ENCODE measurements at regions not wholly inside any gene's neighbourhood (a gene's known extent, or its start where the extent isn't known, plus 50 kb on each side); places are given as distances from the start of the nearest gene placed in this dataset.

DNA sequence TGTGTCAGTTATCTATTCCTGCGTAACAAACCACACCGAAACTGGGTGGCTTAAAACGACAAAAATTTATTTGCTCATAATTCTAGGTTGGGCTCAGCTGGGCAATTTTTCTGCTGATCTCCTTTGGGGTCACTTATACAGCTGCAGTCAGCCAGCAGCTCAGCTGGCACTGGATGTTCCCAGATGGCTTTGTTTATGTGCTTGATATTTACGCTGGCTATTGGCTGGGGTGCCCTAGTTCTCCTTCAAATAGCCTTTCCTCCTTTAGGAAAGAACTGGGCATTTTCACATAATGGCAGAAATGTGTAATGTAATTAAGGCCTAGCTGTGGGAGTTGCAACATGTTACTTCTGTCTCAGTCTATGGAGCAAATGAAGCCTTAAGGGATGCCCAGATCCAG, 142.2 kb downstream of the B3GNT2 start:
- Histone ChIP-seq H3K4me1 (ENCODE audit: insufficient read depth, poor library complexity, severe bottlenecking) (no peaks in the 10 kb centered on the region), H3K27me3 (ENCODE audit: insufficient read depth, poor library complexity, severe bottlenecking) (no peaks in the 10 kb centered on the region), H3K9me3 (ENCODE audit: severe bottlenecking) (no peaks in the 10 kb centered on the region), H3K4me3 (ENCODE audit: severe bottlenecking) (no peak overlapping the region), H3K27ac (ENCODE audit: poor library complexity, severe bottlenecking) (no peak overlapping the region), H3K36me3 (ENCODE audit: low read depth) (no peaks in the 10 kb centered on the region)
- ATAC-seq (ENCODE audit: low read depth), result no peak
- DNase-seq (ENCODE audit: low spot score), result no peak
- TF ChIP-seq, protein P1, sequence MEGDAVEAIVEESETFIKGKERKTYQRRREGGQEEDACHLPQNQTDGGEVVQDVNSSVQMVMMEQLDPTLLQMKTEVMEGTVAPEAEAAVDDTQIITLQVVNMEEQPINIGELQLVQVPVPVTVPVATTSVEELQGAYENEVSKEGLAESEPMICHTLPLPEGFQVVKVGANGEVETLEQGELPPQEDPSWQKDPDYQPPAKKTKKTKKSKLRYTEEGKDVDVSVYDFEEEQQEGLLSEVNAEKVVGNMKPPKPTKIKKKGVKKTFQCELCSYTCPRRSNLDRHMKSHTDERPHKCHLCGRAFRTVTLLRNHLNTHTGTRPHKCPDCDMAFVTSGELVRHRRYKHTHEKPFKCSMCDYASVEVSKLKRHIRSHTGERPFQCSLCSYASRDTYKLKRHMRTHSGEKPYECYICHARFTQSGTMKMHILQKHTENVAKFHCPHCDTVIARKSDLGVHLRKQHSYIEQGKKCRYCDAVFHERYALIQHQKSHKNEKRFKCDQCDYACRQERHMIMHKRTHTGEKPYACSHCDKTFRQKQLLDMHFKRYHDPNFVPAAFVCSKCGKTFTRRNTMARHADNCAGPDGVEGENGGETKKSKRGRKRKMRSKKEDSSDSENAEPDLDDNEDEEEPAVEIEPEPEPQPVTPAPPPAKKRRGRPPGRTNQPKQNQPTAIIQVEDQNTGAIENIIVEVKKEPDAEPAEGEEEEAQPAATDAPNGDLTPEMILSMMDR (IDR thresholded peaks at IDR 0.05; ENCODE audit: poor library complexity, severe bottlenecking), result no peak

DNA sequence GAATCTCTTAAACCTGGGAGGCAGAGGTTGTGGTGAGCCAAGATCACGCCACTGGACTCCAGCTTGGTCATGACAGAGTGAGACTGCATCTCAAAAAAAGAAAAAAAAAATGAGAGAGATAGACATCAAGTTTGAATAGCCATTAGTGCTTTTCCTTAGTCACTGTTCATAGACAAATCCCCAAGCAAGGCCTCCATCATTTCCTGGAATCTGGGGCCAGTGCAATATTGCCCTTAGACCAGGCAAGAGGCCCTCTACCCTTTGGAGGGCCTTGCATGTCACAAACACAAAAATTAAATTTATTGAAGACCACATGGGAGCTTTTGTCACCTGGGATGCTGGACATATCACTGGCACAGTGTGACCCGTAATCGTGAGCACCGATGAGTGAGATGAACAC, 141.5 kb downstream of the B3GNT2 start:
- Histone ChIP-seq H3K4me3 (ENCODE audit: severe bottlenecking) (no peak overlapping the region), H3K27ac (ENCODE audit: poor library complexity, severe bottlenecking) (no peak overlapping the region), H3K27me3 (ENCODE audit: insufficient read depth, poor library complexity, severe bottlenecking) (no peaks in the 10 kb centered on the region), H3K4me1 (ENCODE audit: insufficient read depth, poor library complexity, severe bottlenecking) (no peaks in the 10 kb centered on the region), H3K9me3 (ENCODE audit: severe bottlenecking) (no peaks in the 10 kb centered on the region), H3K36me3 (ENCODE audit: low read depth) (no peaks in the 10 kb centered on the region)
- TF ChIP-seq, protein P1 (IDR thresholded peaks at IDR 0.05; ENCODE audit: poor library complexity, severe bottlenecking), result no peak
- DNase-seq (ENCODE audit: low spot score) (no peak), ATAC-seq (ENCODE audit: low read depth) (no peak)

DNA sequence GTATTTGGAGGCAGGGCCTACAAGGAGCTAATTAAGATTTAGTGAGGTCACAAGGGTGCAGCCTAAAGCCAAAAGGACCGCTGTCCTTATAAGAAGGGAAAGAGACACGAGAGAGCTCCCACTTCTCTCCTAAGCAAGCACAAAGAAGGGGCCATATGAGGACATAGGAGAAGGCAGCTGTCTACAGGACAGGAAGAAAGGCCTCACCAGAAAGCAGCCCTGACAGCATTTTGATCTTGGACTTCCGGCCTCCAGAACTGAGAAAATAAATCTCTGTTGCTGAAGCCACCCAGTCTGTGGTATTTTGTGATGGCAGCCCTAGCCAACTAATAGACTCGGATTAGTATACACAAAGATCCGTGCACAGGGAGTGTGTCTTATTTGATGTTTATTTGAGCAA, 139.7 kb downstream of the B3GNT2 start:
- TF ChIP-seq, protein P1 (IDR thresholded peaks at IDR 0.05; ENCODE audit: poor library complexity, severe bottlenecking), result no peak
- no peaks in the 10 kb centered on the region for H3K27me3 ChIP-seq (ENCODE audit: insufficient read depth, poor library complexity, severe bottlenecking)
- H3K27ac ChIP-seq (ENCODE audit: poor library complexity, severe bottlenecking), result no peak overlapping the region
- no peaks in the 10 kb centered on the region for H3K9me3 ChIP-seq (ENCODE audit: severe bottlenecking)
- no peak for DNase-seq (ENCODE audit: low spot score)
- no peaks in the 10 kb centered on the region for H3K4me1 ChIP-seq (ENCODE audit: insufficient read depth, poor library complexity, severe bottlenecking)
- ATAC-seq (ENCODE audit: low read depth), result no peak
- no peak overlapping the region for H3K4me3 ChIP-seq (ENCODE audit: severe bottlenecking)
- H3K36me3 ChIP-seq (ENCODE audit: low read depth), result no peaks in the 10 kb centered on the region

DNA sequence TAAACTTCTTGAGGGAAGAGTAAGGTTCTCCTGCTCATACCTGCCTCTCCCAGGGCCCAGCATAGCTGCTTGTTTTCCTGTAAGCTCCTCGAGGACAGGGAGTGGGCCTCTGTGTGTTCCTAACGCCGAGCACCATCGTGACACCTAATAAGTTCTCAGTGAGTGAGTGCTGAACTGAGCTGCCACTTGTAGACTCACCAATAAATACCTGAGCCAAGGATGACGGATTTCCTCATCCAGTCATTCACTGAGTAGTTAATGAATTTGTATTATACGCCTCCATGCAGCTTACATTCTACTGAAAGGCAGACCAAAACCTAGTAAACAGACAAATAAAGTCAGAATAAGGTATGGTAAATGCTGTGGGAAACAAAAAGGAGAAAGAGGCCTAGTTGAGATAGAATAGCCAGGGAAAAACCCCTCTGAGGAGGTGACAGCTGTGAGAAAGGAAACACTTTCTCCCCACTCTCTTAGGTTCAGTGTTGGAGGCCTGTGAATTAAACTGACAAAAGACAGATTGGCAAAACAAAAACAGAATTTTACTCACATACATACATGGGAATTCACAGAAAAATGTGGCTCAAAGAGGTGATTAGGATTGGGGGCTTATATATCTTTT, 138.6 kb downstream of the B3GNT2 start:
- Histone ChIP-seq H3K4me1 (ENCODE audit: insufficient read depth, poor library complexity, severe bottlenecking) (no peaks in the 10 kb centered on the region), H3K27ac (ENCODE audit: poor library complexity, severe bottlenecking) (no peak overlapping the region), H3K9me3 (ENCODE audit: severe bottlenecking) (no peaks in the 10 kb centered on the region), H3K27me3 (ENCODE audit: insufficient read depth, poor library complexity, severe bottlenecking) (no peaks in the 10 kb centered on the region), H3K4me3 (ENCODE audit: severe bottlenecking) (no peak overlapping the region), H3K36me3 (ENCODE audit: low read depth) (no peaks in the 10 kb centered on the region)
- TF ChIP-seq, protein P1 (IDR thresholded peaks at IDR 0.05; ENCODE audit: poor library complexity, severe bottlenecking), result no peak
- ATAC-seq (ENCODE audit: low read depth), result no peak
- no peak for DNase-seq (ENCODE audit: low spot score)

DNA sequence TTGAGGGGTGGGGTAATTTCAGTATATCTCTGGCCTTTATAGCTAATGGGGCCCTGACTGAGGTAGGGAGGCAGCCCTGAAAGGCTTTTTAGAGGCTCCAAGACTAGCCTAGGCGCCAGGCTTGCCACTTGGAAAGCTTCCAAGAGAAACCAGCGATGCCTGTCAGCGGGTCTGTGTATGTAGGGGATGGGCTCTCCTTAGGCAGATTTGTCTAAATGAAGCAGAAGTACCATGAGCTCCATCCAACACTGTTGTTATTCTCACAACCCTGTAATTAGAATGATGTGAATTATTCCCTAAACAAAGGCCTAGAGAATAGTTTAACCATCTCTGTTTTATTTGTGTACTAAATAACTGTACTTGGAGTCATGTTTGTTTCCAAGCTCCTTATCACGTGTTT, 138.1 kb downstream of the B3GNT2 start:
- Histone ChIP-seq H3K4me3 (ENCODE audit: severe bottlenecking) (no peak overlapping the region), H3K27me3 (ENCODE audit: insufficient read depth, poor library complexity, severe bottlenecking) (no peaks in the 10 kb centered on the region), H3K4me1 (ENCODE audit: insufficient read depth, poor library complexity, severe bottlenecking) (no peaks in the 10 kb centered on the region), H3K27ac (ENCODE audit: poor library complexity, severe bottlenecking) (no peak overlapping the region), H3K9me3 (ENCODE audit: severe bottlenecking) (no peaks in the 10 kb centered on the region), H3K36me3 (ENCODE audit: low read depth) (no peaks in the 10 kb centered on the region)
- no peak for ATAC-seq (ENCODE audit: low read depth)
- no peak for DNase-seq (ENCODE audit: low spot score)
- TF ChIP-seq, protein P1 (IDR thresholded peaks at IDR 0.05; ENCODE audit: poor library complexity, severe bottlenecking), result no peak

Data from RWPE2 (cell line).